ENCODE measurements at regions not wholly inside any gene's neighbourhood (a gene's known extent, or its start where the extent isn't known, plus 50 kb on each side); places are given as distances from the start of the nearest gene placed in this dataset.

DNA sequence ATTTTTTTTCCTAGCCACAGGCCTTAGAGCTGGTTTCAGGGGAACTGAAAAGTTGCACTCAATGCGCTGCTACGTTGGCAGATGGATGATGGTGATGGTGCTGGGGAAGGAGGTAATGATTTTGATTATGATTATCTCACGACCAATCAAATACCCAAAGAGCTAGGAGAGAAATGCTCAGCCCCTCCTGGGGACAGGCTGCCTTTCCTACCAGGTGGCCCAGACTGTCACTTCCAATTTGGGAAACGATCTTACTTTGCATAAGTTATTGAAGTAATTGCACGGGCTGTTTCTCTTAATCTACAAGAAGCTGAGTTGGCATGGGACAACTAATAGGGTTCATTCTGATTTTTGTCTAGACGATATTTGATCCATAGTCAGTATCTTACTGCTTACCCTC is 379.7 kb upstream of the EEF2KMT start:
- intact Hi-C loops (cut with DNase I) = no loop called here
- DNase-seq (ENCODE audit: low spot score) = no peak

DNA sequence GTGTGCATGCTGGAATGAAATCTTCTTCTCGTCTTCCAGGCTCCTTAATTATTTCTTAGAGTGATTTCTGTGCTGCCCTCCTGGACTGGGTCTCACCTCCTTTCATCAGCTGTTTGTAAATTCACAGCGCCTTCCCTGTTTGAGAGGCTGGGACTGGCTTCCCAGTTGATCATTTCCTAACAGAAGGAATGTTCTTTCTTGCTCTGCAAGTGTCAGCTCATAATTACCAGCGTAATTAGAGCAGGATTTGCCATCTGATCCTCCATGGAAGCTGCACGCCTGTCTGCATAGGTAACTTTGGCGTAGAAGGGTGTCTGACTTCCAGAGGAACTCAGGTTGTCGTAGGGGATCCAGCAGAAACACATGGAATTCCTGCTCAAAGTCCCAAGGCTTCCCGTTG is 375.0 kb upstream of the EEF2KMT start:
- intact Hi-C loops (cut with DNase I) = no loop called here
- no peak for DNase-seq (ENCODE audit: low spot score)

DNA sequence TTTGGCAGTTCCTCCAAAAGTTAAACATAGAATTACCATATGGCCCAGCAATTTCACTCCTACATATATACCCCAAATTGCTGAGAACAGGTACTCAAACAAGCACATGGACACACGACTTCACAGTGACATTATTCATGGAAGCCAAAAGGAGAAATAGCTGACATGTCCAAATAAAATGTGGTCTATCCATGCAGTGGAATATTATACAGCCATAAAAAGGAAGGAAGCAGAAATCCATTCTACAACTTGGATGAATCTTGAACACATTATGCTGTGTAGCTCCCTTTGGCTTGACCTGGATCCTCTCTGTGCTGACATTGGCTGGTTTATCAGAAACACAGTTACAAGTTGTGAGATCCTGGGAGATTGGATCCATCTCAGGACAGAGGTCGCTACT is 370.9 kb upstream of the EEF2KMT start:
- intact Hi-C loops (cut with DNase I) = no loop called here
- no peak for DNase-seq (ENCODE audit: low spot score)

DNA sequence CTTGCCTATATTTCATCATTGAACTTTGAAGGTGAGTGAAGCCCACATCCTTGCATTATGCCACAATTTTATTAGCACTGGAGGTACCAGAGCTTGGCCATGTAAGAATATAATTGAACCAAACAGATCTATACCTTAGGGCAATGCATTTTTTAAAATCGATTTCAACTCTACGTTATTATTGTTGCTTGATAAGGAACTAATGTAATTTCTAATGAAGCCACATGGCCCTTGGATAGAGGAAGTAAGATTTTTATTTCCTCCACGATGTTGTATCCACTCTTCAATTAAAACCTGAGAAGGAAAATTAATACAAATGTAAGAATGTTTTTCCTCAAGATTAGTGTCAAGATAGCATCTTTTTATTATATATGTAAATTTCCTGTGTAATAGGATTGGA is 370.0 kb upstream of the EEF2KMT start:
- intact Hi-C loops (cut with DNase I) = no loop called here
- DNase-seq (ENCODE audit: low spot score) = no peak

DNA sequence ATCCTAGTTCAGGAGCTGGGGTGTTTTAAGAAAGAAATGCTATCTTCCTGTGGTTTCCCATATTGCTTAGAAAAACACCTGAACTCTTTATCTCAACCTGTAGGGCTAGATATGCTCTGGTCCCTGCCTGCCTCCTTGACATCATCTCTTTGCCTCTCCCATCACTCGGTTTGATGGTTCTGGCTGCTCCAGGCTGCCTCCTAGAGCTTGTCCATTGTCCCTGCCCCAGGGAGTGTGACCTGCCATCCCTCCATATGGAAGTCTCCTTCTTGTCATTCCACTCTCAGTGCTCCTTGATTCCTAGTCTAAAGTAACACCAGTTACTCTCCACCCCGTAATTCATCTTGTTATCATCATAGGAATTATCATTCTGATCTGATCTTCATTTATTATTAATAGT is 369.0 kb upstream of the EEF2KMT start:
- DNase-seq (ENCODE audit: low spot score) = no peak
- intact Hi-C loops (cut with DNase I) = no loop called here

DNA sequence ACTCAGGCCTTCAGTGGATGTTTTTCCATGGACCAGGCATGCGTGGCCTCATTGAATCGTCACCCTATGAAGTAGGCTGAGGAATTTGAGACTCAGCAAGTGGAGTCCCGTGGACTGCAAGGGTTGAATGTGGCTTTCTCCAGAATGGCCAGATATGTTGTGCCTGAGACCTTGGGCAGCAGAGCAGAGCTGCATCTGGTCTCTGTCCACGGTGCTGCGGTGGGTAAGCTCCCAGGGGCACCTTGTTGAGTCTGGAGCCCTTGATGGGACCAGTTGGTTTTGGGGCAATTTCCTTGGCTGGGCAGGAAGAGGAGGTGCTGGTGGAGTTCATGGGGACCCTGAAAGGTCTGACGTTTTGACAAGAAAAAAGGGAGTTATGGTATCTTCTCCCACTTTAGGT is 368.1 kb upstream of the EEF2KMT start:
- intact Hi-C loops (cut with DNase I) = no loop called here
- no peak for DNase-seq (ENCODE audit: low spot score)

DNA sequence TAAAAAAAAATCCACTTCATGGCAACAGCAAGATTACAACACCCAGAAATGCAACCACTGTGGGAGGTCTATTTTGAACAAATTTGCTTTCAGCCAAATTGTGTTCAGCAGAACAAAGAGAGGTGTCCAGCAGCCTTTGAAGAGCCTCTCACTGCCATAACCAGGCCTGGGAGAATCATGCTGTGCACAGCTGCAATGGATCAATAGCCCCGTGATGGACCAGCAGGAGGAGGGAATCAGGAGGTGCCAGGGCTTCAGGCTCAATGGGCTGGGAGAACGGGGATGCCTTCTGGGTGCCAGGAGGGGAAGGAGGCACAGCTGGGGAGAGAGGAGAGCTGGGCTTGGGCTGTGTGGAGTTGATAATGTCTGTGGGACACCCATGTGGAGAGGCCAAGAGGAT is 366.2 kb upstream of the EEF2KMT start:
- intact Hi-C loops (cut with DNase I) = no loop called here
- no peak for DNase-seq (ENCODE audit: low spot score)

DNA sequence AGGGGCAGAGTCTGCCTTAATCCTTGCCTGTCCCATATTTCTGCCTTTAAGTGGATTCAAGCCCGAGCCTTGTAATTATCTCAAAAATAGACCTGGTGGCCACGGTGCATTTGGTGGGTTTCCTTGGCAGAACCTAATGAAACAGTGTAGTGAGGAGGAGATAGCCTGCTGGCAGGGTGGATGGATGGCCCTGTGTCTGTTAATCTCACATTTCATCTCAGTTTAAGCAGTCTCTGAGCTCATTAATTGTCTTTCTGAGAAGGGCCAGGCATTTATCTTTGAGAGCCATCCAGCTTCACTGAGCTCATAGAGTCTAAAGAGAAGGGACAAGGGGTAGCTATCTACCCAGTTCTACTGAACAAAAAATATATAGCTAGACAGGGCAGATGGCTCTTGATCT is 364.0 kb upstream of the EEF2KMT start:
- no peak for DNase-seq (ENCODE audit: low spot score)
- intact Hi-C loops (cut with DNase I) = no loop called here

DNA sequence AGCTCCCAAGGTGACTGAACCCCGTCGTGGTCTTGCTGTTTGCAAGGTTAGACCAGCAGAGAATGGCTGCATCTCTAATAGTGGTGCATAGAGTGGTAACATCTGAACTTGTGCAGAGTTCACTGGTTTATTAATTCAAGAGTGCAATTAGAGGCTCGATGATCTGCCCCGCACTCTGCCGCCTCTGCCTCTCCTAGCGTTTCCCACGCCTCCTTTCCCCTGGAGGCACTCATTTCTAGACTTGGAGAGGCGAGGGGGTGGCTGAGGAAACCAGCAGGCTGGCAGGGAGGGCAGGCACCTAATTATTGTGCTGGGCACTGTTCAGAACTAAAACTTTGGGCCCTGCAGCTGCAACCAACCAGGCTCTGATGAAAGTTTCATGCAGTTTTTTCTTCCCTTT is 363.5 kb upstream of the EEF2KMT start:
- no peak for DNase-seq (ENCODE audit: low spot score)
- intact Hi-C loops (cut with DNase I) = no loop called here

DNA sequence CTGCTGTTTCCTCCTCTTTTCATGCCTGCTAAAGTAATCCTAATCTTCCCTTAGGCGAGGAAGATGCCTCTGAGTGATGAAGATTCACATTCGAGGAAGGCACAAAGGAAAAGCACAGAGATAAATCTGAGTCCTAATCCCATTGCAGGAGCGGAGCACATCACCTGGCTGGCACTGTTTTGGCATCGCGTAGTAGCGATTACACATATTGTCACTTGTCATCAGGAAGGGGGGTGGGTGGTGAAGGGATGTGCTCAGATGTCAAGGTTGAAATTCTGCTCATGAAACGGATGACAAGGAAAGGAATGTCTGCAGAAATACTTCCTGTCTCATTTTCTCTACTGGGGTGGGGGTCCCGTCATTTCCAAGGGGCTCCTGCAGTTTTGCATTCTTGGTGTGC is 363.1 kb upstream of the EEF2KMT start:
- intact Hi-C loops (cut with DNase I) = no loop called here
- DNase-seq (ENCODE audit: low spot score) = no peak

DNA sequence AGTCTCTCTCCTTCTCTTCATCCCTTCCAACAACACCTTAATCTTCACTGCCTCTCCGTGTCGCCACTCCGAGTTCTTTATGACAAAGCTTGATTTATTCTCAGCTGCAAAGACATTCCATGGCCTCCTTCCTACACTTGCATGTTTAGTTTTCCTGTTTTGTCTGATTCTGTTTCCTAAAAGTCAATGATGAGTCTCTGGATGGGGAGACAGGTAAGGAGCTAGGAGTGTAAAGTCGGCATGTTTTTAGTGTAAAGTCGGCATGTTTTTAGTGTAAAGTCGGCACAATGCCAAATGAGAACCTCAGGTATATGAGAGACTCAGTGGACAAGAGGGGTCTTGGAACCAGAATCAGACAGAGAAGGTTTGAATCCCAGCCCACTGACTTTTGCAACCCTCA is 362.3 kb upstream of the EEF2KMT start:
- intact Hi-C loops (cut with DNase I) = no loop called here
- no peak for DNase-seq (ENCODE audit: low spot score)

DNA sequence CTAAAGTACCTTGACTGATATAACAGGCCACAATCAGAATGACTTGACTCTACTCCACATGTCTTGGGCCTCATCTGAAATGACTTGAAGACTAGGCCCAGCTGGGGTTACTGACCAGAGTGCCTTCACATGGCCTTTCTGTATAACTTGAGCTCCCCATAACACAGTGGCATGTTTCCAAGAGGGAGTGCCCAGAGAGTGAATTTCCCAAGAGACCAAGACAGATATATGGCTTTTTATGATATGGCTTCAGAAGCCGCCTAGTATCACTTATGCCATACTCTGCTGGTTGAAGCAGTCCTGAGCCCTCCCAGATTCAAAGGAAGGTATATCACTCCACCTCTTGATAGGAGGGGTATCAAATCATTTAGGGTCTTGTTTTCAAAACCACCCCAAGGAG is 357.5 kb upstream of the EEF2KMT start:
- intact Hi-C loops (cut with DNase I) = loop anchor here in 1 of 2 donors (1.0 kb wide), 1 partner anchor 23 kb away; no protein-coding TSS in a partner anchor
- no peak for DNase-seq (ENCODE audit: low spot score)

DNA sequence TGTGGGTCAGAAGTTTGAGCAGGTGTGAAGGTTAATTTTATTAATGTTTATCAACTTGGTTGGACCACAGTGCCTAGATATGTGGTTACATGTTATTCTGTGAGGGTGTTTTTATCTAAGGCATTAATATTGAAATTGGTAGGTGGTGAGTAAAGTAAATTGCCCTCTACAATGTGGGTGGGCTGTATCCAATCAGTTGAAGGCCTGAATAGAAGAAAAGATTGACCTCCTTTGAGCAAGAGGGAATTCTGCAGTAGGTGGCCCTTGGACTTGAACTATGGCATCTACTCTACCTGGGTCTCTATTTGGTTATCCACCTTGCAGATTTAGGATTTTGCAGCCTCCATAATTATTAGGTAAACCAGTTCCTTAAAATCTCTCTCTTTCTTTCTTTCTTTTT is 356.8 kb upstream of the EEF2KMT start:
- intact Hi-C loops (cut with DNase I) = no loop called here
- DNase-seq (ENCODE audit: low spot score) = no peak

DNA sequence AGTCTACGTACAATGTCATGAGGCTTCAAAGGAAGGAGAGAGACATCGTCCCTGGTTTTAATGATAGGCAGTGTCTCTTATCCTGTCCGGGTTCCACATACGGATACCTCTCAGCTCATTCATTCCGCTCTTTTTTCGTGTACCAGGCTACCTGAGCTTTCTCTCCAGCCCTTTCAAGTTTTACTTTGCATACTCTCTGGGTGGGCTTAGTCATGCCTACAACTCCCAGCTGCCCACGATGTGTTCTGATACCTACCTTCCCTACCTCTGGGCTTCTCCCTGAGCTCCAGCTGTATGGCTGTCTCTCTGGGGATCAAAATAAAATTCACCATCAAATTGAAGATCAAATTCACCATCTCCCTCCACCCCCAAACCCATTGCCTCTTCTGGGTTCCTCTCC is 354.0 kb upstream of the EEF2KMT start:
- DNase-seq (ENCODE audit: low spot score) = no peak
- intact Hi-C loops (cut with DNase I) = no loop called here

DNA sequence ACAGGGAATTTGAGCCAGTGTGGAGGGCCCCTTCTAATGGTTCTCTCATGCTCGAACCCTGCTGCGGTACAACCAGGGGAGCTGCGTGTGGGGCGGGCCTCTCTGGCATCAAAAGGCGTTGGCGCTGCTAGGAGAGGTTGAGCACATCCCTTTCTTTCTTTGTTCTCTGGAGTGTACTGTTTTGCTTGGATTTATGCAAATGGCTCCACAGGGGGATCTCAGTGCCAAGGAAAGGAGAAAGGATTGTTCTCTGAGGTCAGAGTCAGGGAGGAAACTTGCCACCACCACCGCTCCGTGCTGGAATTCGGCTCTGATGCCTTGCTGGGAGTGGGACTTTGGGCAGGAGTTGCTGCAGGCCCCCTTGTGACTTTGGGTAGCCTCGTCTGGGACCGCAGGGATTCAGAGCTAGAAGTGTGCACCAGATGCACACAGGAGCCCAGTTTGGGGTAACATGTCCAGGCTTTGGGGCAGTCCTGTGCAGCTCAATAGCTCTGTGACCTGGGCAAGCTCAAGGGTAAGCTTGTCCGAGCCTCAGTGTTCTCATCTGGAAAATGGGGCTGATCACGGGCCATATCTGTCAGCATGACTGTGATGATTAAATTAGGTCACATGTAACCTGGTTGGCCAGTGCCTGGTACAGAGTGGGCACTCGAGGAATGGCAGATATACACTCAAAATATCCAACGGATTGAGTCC is 353.0 kb upstream of the EEF2KMT start:
- intact Hi-C loops (cut with DNase I) = no loop called here
- no peak for DNase-seq (ENCODE audit: low spot score)

DNA sequence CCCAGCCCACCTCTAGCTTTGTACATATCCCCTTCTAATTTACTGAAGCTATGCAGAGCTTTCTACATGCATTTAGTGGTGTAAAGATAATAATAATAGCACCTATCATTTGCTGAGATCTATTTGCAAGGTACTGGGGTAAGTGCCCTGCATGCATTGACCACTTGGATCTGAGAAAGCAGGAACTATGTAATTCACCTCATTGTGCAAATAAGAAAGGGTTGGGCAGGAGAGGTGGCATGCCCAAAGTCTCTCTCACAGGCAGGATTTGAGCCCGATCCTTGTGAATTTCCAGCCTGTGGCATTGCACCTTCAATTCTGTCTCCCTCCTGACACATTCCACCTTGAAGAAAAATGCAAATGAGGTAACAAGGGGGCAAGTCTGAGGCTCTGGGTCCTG is 352.3 kb upstream of the EEF2KMT start:
- no peak for DNase-seq (ENCODE audit: low spot score)
- intact Hi-C loops (cut with DNase I) = no loop called here

DNA sequence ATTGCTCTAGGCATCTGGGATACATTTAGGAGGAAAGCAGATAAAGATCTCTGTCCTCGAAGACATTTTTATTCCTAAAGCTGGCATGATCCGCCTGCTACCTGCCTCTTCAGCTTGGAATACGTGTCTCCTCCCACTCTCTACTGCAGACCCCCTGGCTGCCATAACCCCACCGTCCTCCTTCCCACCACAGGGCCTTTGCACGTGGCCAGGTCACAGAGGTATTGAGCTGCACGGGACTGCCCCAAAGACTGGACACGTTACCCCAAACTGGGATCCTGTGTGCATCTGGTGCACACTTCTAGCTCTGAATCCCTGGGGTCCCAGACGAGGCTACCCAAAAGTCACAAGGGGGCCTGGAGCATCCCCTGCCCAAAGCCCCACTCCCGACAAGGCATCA is 351.2 kb upstream of the EEF2KMT start:
- intact Hi-C loops (cut with DNase I) = no loop called here
- DNase-seq (ENCODE audit: low spot score) = no peak

DNA sequence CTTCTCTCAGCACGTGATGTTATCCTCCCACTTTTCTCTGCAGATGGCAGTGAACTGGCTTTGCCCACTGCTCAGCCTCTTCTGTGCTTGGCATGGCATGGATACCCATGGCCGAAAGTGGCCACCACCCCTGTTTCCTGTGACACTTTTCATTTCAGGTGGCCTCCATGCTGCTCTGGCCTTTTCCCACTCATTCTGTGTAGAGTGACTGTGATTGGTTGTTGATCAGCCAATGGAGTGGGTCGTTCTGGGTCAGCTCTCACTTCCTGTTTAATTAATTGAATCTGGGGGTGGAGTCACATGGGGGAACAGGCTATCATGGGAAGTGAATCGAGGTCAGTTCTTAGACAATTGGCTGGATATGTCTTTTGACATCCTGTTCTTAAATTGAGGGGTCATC is 350.1 kb upstream of the EEF2KMT start:
- intact Hi-C loops (cut with DNase I) = no loop called here

DNA sequence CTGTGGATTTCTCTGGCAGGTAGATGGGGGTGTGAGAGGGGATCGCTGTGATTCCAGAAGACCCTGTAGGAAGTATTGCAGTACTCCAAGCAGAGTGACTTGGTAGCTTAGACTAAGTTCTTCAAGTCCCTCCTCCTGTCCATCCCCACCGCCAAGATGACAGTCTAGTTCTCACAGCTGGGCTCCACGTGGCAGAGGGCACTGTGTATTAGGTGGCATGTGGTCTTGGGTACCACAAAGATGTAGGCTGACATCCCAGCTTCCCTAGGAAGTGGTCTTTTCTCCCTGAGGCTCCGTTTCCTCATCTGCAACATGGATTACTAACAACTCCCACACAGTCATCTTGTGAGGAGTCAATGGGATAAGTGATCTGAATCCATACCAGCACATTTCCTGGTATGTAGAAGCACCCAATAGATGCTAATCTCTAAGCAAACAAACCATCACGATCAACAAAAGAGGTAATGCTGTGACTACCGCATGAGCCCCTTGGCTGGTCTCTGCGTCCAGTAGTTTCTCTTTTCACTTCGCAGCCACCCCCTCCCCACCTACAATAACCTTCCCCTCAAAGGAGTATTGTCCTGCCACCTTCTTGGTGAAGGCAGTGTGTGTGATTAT is 349.1 kb upstream of the EEF2KMT start:
- intact Hi-C loops (cut with DNase I) = no loop called here
- DNase-seq (ENCODE audit: low spot score) = no peak

More for the DNA sequence above, 350.1 kb upstream of the EEF2KMT start:
- no peak for DNase-seq (ENCODE audit: low spot score)

DNA sequence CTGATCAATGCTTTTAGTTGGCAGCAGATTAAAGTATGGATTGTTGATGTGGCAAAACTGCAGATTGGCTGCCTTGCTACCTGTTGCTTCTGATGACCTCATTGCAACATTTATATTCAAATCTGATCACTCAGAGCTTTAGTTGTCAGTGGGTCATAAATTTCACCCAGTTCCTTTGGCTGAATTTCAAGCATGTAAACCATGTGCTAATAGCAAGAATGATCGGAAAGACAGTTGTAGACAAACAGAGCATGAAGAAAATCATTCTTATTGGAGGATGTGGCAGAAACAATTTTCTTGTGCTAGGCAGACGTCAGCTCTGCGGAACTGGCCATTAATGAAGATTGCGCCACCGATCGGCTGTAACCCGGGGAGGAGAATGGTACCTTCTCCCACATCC is 346.6 kb upstream of the EEF2KMT start:
- no peak for DNase-seq (ENCODE audit: low spot score)
- intact Hi-C loops (cut with DNase I) = no loop called here

DNA sequence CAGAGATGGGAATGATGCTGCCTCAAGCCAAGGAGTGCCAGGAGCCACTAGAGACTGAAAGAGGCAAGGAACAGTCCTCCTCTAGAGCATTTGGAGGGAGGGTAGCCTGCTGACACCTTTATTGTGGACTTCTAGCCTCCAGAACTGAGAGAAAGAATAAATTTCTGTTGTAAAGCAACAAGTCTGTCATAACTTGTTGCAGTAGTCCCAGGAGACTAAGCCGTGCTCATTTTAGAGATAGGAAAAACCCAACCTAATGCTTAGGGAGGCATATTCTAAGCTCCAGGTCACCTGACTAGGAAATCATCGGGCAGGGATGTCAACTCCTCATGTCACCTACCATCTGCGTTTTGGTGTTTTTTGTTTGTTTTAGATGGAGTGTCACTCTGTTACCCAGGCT is 345.4 kb upstream of the EEF2KMT start:
- intact Hi-C loops (cut with DNase I) = no loop called here
- DNase-seq (ENCODE audit: low spot score) = no peak

DNA sequence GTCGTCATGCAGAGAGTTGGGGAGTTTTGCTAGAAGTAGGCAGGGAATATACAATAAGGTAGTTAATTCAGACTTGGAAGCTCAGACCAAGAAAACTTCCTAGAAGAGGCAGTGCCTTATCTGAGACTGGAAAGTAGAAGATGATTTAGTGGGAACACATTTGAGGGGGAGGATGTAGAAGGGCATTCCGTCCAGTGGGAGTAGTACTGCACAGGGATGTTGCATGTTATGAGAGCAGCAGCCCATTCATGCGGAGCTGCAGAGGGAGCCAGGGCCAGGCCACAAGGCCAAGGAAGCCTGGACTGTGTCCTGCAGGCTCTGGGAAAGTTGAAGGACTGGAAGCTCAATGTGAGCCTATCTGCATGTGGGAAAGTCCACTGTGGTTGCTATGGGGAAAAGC is 344.5 kb upstream of the EEF2KMT start:
- no peak for DNase-seq (ENCODE audit: low spot score)
- intact Hi-C loops (cut with DNase I) = no loop called here

All from posterior vena cava (tissue), 2 donors.